Endothelial cell of umbilical vein (primary cell): ENCODE measurements at regions not wholly inside any gene's neighbourhood (a gene's known extent, or its start where the extent isn't known, plus 50 kb on each side); places are given as distances from the start of the nearest gene placed in this dataset.
"Not testable (repeated sequence)": the region's sequence is repeated elsewhere in the genome, so short reads cannot be mapped to it uniquely, and the experiment has no call there.

Experiments used
- BruUV-seq: library from RNA; stranded (reverse); fragments of 400-500 nt; replicated peaks from 2 replicates; lab custom pipeline; 2021; lab: Mats Ljungman, UMichigan
- CTCF ChIA-PET: fragments of 300-600, 350-600 bp; sonication (Branson Sonifier 250); formaldehyde crosslinking; loops from one replicate; lab custom pipeline; 2021; ENCODE audit warnings: antibody characterized with exemption, inconsistent platforms; lab: Charles Lee
- POLR2A ChIA-PET: fragments of 300-600, 350-600 bp; sonication (Branson Sonifier 250); formaldehyde crosslinking; loops from one replicate; lab custom pipeline; 2021; ENCODE audit warnings: antibody characterized with exemption, inconsistent platforms; lab: Charles Lee
- DNase-seq: peaks from one replicate; pipeline ENCODE4 v3.0.0-alpha.2; 2011; ENCODE audit warnings: low read depth, low spot score
- FAIRE-seq: peaks from 2 replicates; lab custom pipeline; 2011; peaks lifted over from hg19 to GRCh38; lab: Jason Lieb, UNC
- H2AFZ ChIP-seq: 2 replicates; pipeline ENCODE4 v1.6.0; 2012; ENCODE audit warnings: low read depth, low read length, control low read depth, inconsistent platforms
- H3K27ac ChIP-seq: 2 replicates; pipeline ENCODE4 v1.5.1; 2011; ENCODE audit warnings: low read depth, mild to moderate bottlenecking, control low read depth, low read length, moderate library complexity; ENCODE audit not compliant: insufficient read depth
- H3K27me3 ChIP-seq, 2 experiments: 2 replicates each; pipeline versions ENCODE4 v1.6.0 to v1.6.1; 2011; ENCODE audit warnings: low read length in 2 of 2, mixed read lengths in 1 of 2; ENCODE audit not compliant: control insufficient read depth in 2 of 2, insufficient read depth in 2 of 2
- H3K36me3 ChIP-seq, 2 experiments: 2 replicates in 1 of 2; 3 replicates in 1 of 2; pipeline ENCODE4 v1.5.1; 2011; ENCODE audit warnings: low read length in 2 of 2, mild to moderate bottlenecking in 1 of 2, moderate library complexity in 1 of 2; ENCODE audit not compliant: control insufficient read depth in 2 of 2, insufficient read depth in 2 of 2; ENCODE audit errors: extremely low read depth in 1 of 2
- H3K4me1 ChIP-seq: 3 replicates; pipeline ENCODE4 v1.5.1; 2011; ENCODE audit warnings: mild to moderate bottlenecking, low read length; ENCODE audit not compliant: control insufficient read depth, insufficient read depth; ENCODE audit errors: extremely low read depth
- H3K4me2 ChIP-seq: 2 replicates; pipeline ENCODE4 v1.6.1; 2011; ENCODE audit warnings: low read length, control low read depth, mixed read lengths; ENCODE audit not compliant: insufficient read depth
- H3K4me3 ChIP-seq, 3 experiments: fragments of 200-600 bp in 1 of 3; sonication (generic), shearing (Covaris generic) in 1 of 3; replicated peaks in 1 of 3; 2 replicates each; pipeline ENCODE4 v1.5.1; 2011 to 2016; ENCODE audit warnings: control low read depth in 3 of 3, low read length in 3 of 3, mild to moderate bottlenecking in 2 of 3, inconsistent platforms in 1 of 3, low read depth in 1 of 3, moderate library complexity in 1 of 3; ENCODE audit not compliant: insufficient read depth in 1 of 3
- H3K79me2 ChIP-seq: 2 replicates; pipeline ENCODE4 v1.6.0; 2012; ENCODE audit warnings: low read length, inconsistent platforms; ENCODE audit not compliant: control insufficient read depth, insufficient read depth
- H3K9ac ChIP-seq: replicated peaks from 2 replicates; pipeline ENCODE3; 2011; ENCODE audit warnings: low read length, control low read depth; ENCODE audit not compliant: insufficient read depth; ENCODE audit errors: extremely low read depth
- H3K9me1 ChIP-seq: replicated peaks from 3 replicates; pipeline ENCODE4 v1.6.0; 2011; ENCODE audit warnings: mild to moderate bottlenecking, low read length; ENCODE audit not compliant: control insufficient read depth, insufficient read depth; ENCODE audit errors: extremely low read depth
- H3K9me3 ChIP-seq: replicated peaks from 2 replicates; pipeline ENCODE4 v1.5.1; 2012; ENCODE audit warnings: low read length, inconsistent platforms; ENCODE audit not compliant: control insufficient read depth, insufficient read depth
- H4K20me1 ChIP-seq: replicated peaks from 2 replicates; pipeline ENCODE3; 2011; ENCODE audit warnings: mild to moderate bottlenecking, low read length; ENCODE audit not compliant: control insufficient read depth, insufficient read depth; ENCODE audit errors: extremely low read depth
- EZH2 ChIP-seq: IDR thresholded peaks from 2 replicates; pipeline ENCODE4 v1.6.1; 2012; ENCODE audit warnings: borderline replicate concordance, low read depth, mild to moderate bottlenecking, moderate library complexity, low read length, inconsistent platforms; ENCODE audit not compliant: severe bottlenecking
- FOS ChIP-seq: IDR thresholded peaks from 2 replicates; pipeline ENCODE4 v1.6.1; 2011; ENCODE audit warnings: mild to moderate bottlenecking, low read length, moderate library complexity, borderline replicate concordance; ENCODE audit not compliant: insufficient read depth
- GATA2 ChIP-seq: IDR thresholded peaks from 2 replicates; pipeline ENCODE4 v1.7.0; 2011; ENCODE audit warnings: low read depth, mild to moderate bottlenecking, moderate library complexity, mixed read lengths, low read length; ENCODE audit not compliant: insufficient read length, insufficient read depth
- JUN ChIP-seq: IDR thresholded peaks from 2 replicates; pipeline ENCODE4 v1.6.1; 2011; ENCODE audit warnings: borderline replicate concordance, low read depth; ENCODE audit not compliant: insufficient read length, insufficient read depth
- MYC ChIP-seq: IDR thresholded peaks from one replicate; pipeline ENCODE4 v1.6.1; 2011; ENCODE audit warnings: mild to moderate bottlenecking, low read depth, low read length
- POLR2A ChIP-seq: IDR thresholded peaks from 2 replicates; pipeline ENCODE4 v1.6.1; 2012; ENCODE audit warnings: low read depth, mild to moderate bottlenecking, control low read depth, low read length
- POLR2AphosphoS5 ChIP-seq: IDR thresholded peaks from 2 replicates; pipeline ENCODE4 v1.6.1; 2012; ENCODE audit warnings: low read depth, mild to moderate bottlenecking, control low read depth, low read length, moderate library complexity; ENCODE audit not compliant: insufficient read depth
- dilution Hi-C: fragments of 300-500 bp; cut with MboI; formaldehyde crosslinking; loops from one replicate; pipeline ENCODE4 v1.15.0; 2019; ENCODE audit warnings: low sequenced_read_pairs; ENCODE audit not compliant: extremely low pct_ligation_motif_present
- intact Hi-C: fragments of 100-400 bp; cut with micrococcal nuclease; formaldehyde crosslinking; loops from one replicate; pipeline ENCODE4 v1.10.0; 2022
- TF ChIP-seq, protein P1 (sequence below): IDR thresholded peaks from 2 replicates; pipeline ENCODE4 v1.6.1; 2011; ENCODE audit not compliant: insufficient read depth, insufficient read length
- TF ChIP-seq, protein P2 (sequence below), 2 donors: IDR thresholded peaks; 1 replicate in 1 of 2; 2 replicates in 1 of 2; pipeline ENCODE4 v1.5.1; 2011; ENCODE audit warnings: low read length in 2 of 2, mild to moderate bottlenecking in 2 of 2, moderate library complexity in 2 of 2, control low read depth in 1 of 2, inconsistent platforms in 1 of 2, low read depth in 1 of 2; ENCODE audit not compliant: insufficient read depth in 1 of 2; ENCODE audit errors: extremely low read depth in 1 of 2

DNA sequence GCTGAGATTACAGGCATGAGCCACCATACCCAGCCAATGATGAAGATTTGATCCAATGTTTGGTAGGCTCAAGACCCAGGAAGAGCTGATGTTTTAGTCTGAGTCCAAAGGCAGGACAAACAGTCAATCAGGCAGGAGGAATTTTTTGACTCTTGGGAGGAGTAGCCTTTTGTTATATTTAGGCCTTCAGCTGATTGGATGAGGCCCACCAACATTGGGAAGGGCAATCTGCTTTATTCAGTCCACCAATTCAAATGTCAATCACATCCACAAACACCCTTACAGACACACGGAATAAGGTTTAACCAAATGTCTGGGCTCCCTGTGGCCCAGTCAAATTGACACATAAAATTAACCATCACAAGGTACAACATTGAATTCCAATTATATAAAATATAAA lies 61.9 kb upstream of the COX20 start:
- TF ChIP-seq EZH2 (no peak), MYC (no peak), FOS (no peak), JUN (no peak), POLR2A (no peak), GATA2 (no peak), POLR2AphosphoS5 (no peak)
- TF ChIP-seq, protein P1, sequence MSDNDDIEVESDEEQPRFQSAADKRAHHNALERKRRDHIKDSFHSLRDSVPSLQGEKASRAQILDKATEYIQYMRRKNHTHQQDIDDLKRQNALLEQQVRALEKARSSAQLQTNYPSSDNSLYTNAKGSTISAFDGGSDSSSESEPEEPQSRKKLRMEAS: no peak
- TF ChIP-seq, protein P2, sequence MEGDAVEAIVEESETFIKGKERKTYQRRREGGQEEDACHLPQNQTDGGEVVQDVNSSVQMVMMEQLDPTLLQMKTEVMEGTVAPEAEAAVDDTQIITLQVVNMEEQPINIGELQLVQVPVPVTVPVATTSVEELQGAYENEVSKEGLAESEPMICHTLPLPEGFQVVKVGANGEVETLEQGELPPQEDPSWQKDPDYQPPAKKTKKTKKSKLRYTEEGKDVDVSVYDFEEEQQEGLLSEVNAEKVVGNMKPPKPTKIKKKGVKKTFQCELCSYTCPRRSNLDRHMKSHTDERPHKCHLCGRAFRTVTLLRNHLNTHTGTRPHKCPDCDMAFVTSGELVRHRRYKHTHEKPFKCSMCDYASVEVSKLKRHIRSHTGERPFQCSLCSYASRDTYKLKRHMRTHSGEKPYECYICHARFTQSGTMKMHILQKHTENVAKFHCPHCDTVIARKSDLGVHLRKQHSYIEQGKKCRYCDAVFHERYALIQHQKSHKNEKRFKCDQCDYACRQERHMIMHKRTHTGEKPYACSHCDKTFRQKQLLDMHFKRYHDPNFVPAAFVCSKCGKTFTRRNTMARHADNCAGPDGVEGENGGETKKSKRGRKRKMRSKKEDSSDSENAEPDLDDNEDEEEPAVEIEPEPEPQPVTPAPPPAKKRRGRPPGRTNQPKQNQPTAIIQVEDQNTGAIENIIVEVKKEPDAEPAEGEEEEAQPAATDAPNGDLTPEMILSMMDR (IDR thresholded peaks at IDR 0.05; ENCODE audit: extremely low read depth in 1 of 2, insufficient read depth in 1 of 2, low read depth in 1 of 2, low read length in 2 of 2): no peak
- dilution Hi-C loops (no loop called here), intact Hi-C loops (no loop called here)
- DNase-seq (no peak), FAIRE-seq (no peak)
- Histone ChIP-seq H3K9me1 (no peaks in the 10 kb centered on the region), H3K9ac (no peak overlapping the region), H3K27ac (no peak overlapping the region), H3K36me3 (no peaks in the 10 kb centered on the region), H2AFZ (no peak overlapping the region), H3K4me3 (no peak overlapping the region), H3K9me3 (no peaks in the 10 kb centered on the region), H4K20me1 (no peaks in the 10 kb centered on the region), H3K27me3 (peaks cover 0 to 3% of the 10 kb centered on the region in 2 experiments), H3K79me2 (no peaks in the 10 kb centered on the region), H3K4me1 (peaks cover 4% of the 10 kb centered on the region), H3K4me2 (no peak overlapping the region)
- no TSS peak for BruUV-seq
- ChIA-PET POLR2A (no interaction called here), CTCF (interaction anchor here (1.0 to 1.8 kb wide), 2 partner anchors 8 kb away, joined by 3 read pairs; no protein-coding TSS in a partner anchor)

DNA sequence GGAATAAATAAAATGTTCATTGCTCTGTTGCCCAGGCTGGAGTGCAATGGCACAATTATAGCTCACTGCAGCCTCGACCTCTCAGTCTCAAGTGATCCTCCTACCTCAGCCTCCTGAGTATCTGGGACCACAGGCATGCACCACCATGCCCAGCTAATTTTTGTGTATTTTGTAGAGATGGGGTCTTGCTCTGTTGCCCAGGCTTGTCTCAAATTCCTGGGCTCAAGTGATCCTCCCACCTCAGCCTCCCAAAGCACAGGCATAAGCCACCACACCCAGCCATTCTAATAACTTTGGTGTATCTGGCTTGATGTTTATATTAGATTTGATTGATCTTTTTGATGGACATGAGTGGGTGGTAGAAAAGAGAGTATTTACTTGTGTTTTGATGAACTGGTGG lies 58.7 kb upstream of the COX20 start:
- H3K9ac ChIP-seq, H2AFZ ChIP-seq, DNase-seq, H3K4me1 ChIP-seq, H3K27ac ChIP-seq, intact Hi-C loops, dilution Hi-C loops, H3K9me3 ChIP-seq, BruUV-seq, H3K36me3 ChIP-seq, H3K4me3 ChIP-seq, H4K20me1 ChIP-seq, H3K79me2 ChIP-seq, H3K9me1 ChIP-seq, H3K4me2 ChIP-seq, H3K27me3 ChIP-seq: not testable (repeated sequence)
- CTCF ChIA-PET: interaction anchor here (1.0 kb wide), 1 partner anchor 123 kb away, joined by 3 read pairs; no protein-coding TSS in a partner anchor
- POLR2A ChIA-PET: interaction anchor here (0.7 kb wide), 1 partner anchor 18 kb away, joined by 3 read pairs; no protein-coding TSS in a partner anchor
- FAIRE-seq: peak; percentile 48
